Sigmoid colon (tissue), 4 donors: ENCODE measurements at regions not wholly inside any gene's neighbourhood (a gene's known extent, or its start where the extent isn't known, plus 50 kb on each side); places are given as distances from the start of the nearest gene placed in this dataset.

Experiments
- EP300 ChIP-seq, 4 donors: sonication (generic); formaldehyde crosslinking; IDR thresholded peaks; one replicate each; pipeline ENCODE4 v1.6.1; 2017; ENCODE audit warnings: antibody characterized with exemption in 4 of 4
- POLR2A ChIP-seq, 2 donors: fragments of 450-650 bp; IDR thresholded peaks; one replicate each; pipeline ENCODE4 v1.6.1; 2016; ENCODE audit warnings: antibody characterized with exemption in 2 of 2, mild to moderate bottlenecking in 2 of 2, moderate library complexity in 2 of 2
- TF ChIP-seq, protein P1 (sequence below), 4 experiments: fragments of 450-650 bp in 3 of 4; fragments of 200-600 bp in 1 of 4; IDR thresholded peaks; one replicate each; pipeline ENCODE4 v1.5.1; 2016 to 2019; ENCODE audit warnings: antibody characterized with exemption in 4 of 4, mild to moderate bottlenecking in 3 of 4, moderate library complexity in 2 of 4

DNA sequence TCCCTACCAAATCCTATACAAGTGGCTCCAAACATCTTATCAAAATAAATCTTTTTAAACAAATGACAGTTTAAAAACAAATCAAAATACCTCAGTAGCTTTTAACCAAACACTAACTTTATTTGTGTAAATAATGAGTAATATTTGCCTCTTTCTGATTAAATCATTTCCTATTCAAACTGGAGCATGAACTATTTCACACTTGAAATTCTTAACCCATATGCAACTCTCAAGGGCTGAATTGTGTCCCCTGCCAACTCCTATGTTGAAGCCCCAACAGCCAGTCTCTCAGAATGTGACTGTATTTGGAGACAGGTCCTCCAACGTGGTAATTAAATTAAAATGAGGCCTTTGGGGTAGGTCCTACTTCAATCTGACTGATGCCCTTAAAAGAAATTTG, 55.9 kb upstream of the MCTP2 start:
- TF ChIP-seq, protein P1, sequence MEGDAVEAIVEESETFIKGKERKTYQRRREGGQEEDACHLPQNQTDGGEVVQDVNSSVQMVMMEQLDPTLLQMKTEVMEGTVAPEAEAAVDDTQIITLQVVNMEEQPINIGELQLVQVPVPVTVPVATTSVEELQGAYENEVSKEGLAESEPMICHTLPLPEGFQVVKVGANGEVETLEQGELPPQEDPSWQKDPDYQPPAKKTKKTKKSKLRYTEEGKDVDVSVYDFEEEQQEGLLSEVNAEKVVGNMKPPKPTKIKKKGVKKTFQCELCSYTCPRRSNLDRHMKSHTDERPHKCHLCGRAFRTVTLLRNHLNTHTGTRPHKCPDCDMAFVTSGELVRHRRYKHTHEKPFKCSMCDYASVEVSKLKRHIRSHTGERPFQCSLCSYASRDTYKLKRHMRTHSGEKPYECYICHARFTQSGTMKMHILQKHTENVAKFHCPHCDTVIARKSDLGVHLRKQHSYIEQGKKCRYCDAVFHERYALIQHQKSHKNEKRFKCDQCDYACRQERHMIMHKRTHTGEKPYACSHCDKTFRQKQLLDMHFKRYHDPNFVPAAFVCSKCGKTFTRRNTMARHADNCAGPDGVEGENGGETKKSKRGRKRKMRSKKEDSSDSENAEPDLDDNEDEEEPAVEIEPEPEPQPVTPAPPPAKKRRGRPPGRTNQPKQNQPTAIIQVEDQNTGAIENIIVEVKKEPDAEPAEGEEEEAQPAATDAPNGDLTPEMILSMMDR (IDR thresholded peaks at IDR 0.05), result no peak
- TF ChIP-seq POLR2A (IDR thresholded peaks at IDR 0.05) (no peak), EP300 (IDR thresholded peaks at IDR 0.05) (no peak)
